Small intestine (tissue), 7 donors: ENCODE measurements at regions not wholly inside any gene's neighbourhood (a gene's known extent, or its start where the extent isn't known, plus 50 kb on each side); places are given as distances from the start of the nearest gene placed in this dataset.
"Not testable (repeated sequence)": the region's sequence is repeated elsewhere in the genome, so short reads cannot be mapped to it uniquely, and the experiment has no call there.

Experiments used
- DNase-seq, 2 donors: peaks; one replicate each; pipeline versions ENCODE4 v3.0.0 to v3.0.0-alpha.2; 2013
- FAIRE-seq: peaks from 2 replicates; lab custom pipeline; 2012; peaks lifted over from hg19 to GRCh38; lab: Jason Lieb, UNC
- H3K27ac ChIP-seq, 3 donors: one replicate each; pipeline ENCODE4 v1.5.1; 2013; ENCODE audit warnings: low read length in 2 of 3, mild to moderate bottlenecking in 2 of 3, control low read depth in 1 of 3, inconsistent platforms in 1 of 3, low read depth in 1 of 3, moderate library complexity in 1 of 3
- H3K27me3 ChIP-seq, 3 donors: one replicate each; pipeline ENCODE4 v1.6.1; 2013; ENCODE audit warnings: low read length in 3 of 3, inconsistent platforms in 1 of 3; ENCODE audit not compliant: control insufficient read depth in 3 of 3, insufficient read depth in 3 of 3
- H3K36me3 ChIP-seq, 3 donors: one replicate each; pipeline ENCODE4 v1.6.1; 2013; ENCODE audit warnings: low read length in 3 of 3, inconsistent platforms in 1 of 3, low read depth in 1 of 3, mild to moderate bottlenecking in 1 of 3, moderate library complexity in 1 of 3; ENCODE audit not compliant: control insufficient read depth in 3 of 3, insufficient read depth in 2 of 3
- H3K4me1 ChIP-seq, 3 donors: one replicate each; pipeline ENCODE4 v1.6.1; 2013; ENCODE audit warnings: low read length in 2 of 3, inconsistent platforms in 1 of 3, low read depth in 1 of 3, mild to moderate bottlenecking in 1 of 3, moderate library complexity in 1 of 3; ENCODE audit not compliant: control insufficient read depth in 3 of 3, insufficient read depth in 2 of 3
- H3K4me3 ChIP-seq, 3 donors: one replicate each; pipeline ENCODE4 v1.5.1; 2013; ENCODE audit warnings: low read length in 3 of 3, control low read depth in 1 of 3, inconsistent platforms in 1 of 3, low read depth in 1 of 3, mild to moderate bottlenecking in 1 of 3, moderate library complexity in 1 of 3
- H3K9me3 ChIP-seq, 2 donors: one replicate each; pipeline ENCODE4 v1.6.1; 2013; ENCODE audit warnings: low read depth in 1 of 2, low read length in 1 of 2; ENCODE audit not compliant: control insufficient read depth in 2 of 2, insufficient read depth in 1 of 2
- WGBS, 3 donors: extraction: QIAGEN DNeasy Blood & Tissue Kit; methylation state at CpG; one replicate each; pipeline ENCODE4 v1.1.7; 2013; 5-methylcytosine and 5-hydroxymethylcytosine counted together
- donor health status: healthy with polysubstance abuse.
- donor health status: control.
- donor health status: control.
- donor health status: Bipolar disorder and iron deficiency.
- donor health status: healthy.

DNA sequence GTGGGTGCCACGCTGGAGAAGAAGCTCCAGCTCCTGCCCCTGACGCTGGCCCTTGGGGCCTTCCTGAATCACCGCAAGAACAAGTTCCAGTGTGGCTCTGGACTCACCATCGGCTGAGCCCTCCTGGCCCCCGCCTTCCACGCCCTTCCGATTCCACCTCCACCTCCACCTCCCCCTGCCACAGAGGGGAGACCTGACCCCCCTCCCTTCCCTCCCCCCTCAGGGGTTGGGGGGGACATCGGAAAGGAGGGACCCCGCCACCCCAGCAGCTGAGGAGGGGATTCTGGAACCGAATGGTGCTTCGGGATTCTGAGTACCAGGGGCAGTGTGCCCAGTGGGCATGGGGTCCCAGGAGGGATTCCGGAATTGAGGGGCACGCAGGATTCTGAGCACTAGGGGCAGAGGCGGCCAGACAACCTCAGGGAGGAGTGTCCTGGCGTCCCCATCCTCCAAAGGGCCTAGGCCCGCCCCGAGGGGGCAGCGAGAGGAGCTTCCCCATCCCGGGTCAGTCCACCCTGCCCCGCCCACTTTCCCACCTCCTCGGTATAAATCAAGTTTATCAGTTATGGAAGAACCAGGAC lies 166.0 kb downstream of the POTEG start:
- not testable (repeated sequence) for H3K4me3 ChIP-seq, H3K27me3 ChIP-seq, FAIRE-seq, H3K9me3 ChIP-seq, H3K36me3 ChIP-seq, DNase-seq, H3K27ac ChIP-seq, H3K4me1 ChIP-seq
- 78 to 100% (median 95%) methylated on average over 1 to 4 of the region's 21 CpGs for whole genome bisulfite sequencing, 3 donors

DNA sequence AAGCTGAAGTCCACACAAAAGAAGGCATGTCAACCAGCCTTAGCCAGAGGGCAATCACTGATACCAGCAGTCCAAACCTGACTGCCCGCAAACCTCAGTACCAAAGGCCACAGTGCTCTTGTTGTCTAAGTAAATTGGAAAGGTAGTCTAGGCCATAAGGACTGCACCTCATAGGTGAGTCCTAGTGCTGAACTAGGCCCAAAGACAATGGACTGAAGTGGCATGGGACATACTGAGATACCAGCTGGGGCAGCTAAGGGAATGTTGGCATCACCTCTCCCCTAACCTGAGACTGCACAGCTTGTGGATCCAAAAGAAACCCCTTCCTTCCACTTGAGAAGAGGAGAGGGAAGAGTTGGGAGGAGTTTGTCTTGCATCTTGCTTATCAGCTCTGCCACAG lies 161.9 kb downstream of the POTEG start:
- H3K4me3 ChIP-seq, H3K27me3 ChIP-seq, H3K27ac ChIP-seq, FAIRE-seq, H3K9me3 ChIP-seq, DNase-seq, H3K36me3 ChIP-seq, H3K4me1 ChIP-seq: not testable (repeated sequence)
- WGBS, 3 donors = no CpG with 5 or more reads among the region's 1 CpG

DNA sequence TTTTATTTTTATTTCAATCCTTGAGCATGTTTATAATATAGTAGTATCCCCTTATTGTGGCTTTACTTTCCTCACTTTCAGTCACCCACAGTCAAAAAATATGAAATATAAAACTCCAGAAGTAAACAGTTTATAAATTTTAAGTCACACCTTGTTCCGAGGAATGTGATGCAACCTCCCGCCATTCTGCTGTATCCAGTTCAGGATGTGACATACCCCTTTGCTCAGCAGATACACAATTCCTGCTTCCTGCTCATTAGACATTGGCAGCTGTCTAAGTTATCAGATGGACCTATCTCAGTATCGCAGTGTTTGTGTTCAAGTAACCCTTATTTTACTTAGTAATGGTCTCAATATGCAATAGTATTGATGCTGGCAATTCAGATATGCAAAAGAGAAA lies 144.5 kb downstream of the POTEG start:
- not testable (repeated sequence) for H3K4me3 ChIP-seq, H3K9me3 ChIP-seq, FAIRE-seq, H3K4me1 ChIP-seq, H3K36me3 ChIP-seq, DNase-seq, H3K27me3 ChIP-seq, H3K27ac ChIP-seq
- 84 to 87% (median 85%) methylated on average over 3 of the region's 3 CpGs for WGBS, 3 donors

DNA sequence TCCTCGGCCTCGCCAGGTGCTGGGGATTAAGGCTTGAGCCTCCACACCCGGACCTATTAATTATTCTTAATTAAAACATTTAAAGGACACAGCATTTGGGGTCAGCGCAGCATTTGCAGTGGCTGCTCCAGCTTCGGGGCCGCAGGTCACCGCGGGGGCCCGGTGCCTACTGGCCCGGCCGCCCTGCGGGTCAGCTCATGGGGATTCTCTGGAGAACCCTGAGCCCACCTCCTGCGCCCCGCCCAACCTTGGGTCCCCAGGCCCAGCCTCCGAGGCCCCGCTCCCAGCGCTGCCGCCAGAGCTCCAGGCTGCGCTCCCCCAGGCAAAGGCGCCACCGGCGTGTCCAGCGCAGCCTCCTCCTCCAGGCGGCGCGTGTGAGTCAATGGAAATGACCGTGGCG lies 133.9 kb downstream of the POTEG start:
- H3K9me3 ChIP-seq, H3K4me1 ChIP-seq, H3K27me3 ChIP-seq, DNase-seq, H3K4me3 ChIP-seq, FAIRE-seq, H3K27ac ChIP-seq, H3K36me3 ChIP-seq: not testable (repeated sequence)
- WGBS, 3 donors = 84 to 93% (median 90%) methylated on average over 5 to 11 of the region's 28 CpGs

DNA sequence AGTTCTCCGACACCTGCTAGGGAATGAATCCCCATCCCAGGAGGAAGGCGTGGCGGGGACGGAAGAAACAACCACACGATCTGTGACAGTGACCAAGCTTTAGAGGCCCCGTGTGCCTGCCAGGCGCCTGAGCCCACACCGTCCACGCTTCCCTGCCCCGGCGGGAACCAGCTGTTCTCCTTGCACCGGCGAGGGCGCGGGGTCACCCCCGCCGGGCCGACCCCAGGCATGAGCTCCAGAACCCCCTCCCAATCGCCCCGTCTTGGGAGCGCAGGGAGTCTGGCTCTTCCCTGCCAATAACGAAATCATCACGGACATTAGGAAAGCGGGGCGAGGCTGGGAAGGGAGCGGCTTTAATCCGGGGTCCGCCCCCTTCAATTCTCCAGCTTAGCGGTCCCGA lies 133.3 kb downstream of the POTEG start:
- not testable (repeated sequence) for H3K27ac ChIP-seq, H3K4me3 ChIP-seq, FAIRE-seq, H3K4me1 ChIP-seq, DNase-seq, H3K27me3 ChIP-seq, H3K9me3 ChIP-seq, H3K36me3 ChIP-seq
- 73 to 91% (median 87%) methylated on average over 13 to 19 of the region's 30 CpGs for WGBS, 3 donors

DNA sequence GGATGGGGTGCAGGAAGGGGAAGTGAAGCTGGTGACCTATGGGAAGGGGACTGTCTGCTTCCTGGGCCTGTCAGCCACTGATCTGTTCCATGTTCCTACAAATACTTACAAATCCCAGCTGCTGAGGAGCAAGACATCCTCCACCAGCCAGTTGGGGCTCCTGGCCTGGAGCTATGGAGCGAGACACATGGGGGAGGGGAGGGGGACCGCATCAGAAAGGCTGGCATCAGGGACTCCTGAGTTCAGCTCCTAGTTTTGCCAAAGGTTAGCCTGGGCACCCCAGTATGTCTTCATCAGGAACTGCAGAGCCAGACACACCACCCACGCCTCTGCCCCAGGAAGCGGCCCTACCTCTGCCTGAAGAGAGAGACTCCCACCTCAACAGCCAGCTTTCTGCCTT lies 130.3 kb downstream of the POTEG start:
- H3K9me3 ChIP-seq, H3K27me3 ChIP-seq, DNase-seq, H3K27ac ChIP-seq, H3K4me1 ChIP-seq, H3K4me3 ChIP-seq, H3K36me3 ChIP-seq, FAIRE-seq: not testable (repeated sequence)
- WGBS, 3 donors = 85 to 90% (median 87%) methylated on average over 2 of the region's 4 CpGs

DNA sequence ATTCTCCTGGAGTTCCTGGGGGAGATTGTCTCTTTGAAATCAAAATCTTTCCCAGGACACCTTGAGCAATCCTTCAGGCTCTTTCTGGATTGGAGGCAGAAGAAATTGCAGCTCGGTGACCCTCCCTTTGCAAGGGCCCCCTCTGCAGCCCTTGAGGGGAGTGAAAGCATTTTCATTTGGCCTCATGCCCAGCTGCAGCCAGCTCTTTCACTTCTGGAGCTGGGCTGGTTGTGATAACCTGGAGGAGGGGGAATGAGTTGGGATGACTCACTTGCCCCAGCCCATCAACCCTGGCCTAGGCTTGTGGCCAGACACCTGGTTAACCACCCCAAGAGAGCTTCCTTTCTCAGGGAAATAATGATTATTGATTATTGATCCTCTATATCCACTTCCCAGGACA lies 129.7 kb downstream of the POTEG start:
- DNase-seq, H3K4me1 ChIP-seq, H3K4me3 ChIP-seq, H3K9me3 ChIP-seq, H3K27me3 ChIP-seq, H3K27ac ChIP-seq, H3K36me3 ChIP-seq, FAIRE-seq: not testable (repeated sequence)
- WGBS, 3 donors = no CpG with 5 or more reads among the region's 1 CpG

DNA sequence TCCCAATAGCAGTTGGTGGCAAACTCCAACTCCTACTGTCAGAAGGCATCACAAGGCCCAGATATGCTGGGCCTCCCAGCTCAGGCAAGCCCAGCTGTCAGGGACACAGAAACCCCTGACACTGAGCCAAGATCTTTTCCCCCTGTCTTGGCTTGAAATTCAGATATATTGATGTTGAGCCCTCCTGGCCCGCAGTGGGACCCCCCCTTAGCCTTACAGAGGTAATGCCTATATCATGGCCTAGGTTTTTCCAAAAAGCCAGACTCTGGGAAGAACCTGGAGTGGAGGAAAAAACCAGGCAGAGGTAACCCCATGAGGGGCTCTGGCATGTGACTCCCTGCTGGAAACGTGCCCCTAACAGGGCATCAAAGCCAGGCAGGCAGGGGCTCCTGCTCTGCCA lies 129.2 kb downstream of the POTEG start:
- DNase-seq, FAIRE-seq: not testable (repeated sequence)

DNA sequence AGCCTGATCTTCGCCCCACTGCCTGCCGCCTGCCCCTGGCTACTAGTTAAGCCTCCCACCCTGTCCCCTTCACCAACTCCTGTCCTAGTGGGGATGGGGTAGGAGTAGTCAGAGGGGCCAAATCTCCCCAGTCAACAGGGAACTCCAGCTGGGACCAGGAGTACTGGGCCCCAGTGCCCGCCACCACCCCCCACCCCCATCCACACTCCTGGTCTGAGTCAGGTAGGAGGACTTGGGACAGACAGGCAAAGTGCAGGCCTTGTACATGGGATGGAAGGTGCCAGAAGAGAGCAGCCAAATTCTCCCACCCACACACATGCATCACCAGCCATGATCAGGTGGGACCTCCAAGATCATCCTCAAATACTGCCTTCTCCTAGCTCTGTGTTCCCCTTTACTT lies 128.4 kb downstream of the POTEG start:
- H3K4me1 ChIP-seq, DNase-seq, H3K27ac ChIP-seq, FAIRE-seq, H3K27me3 ChIP-seq, H3K4me3 ChIP-seq, H3K9me3 ChIP-seq, H3K36me3 ChIP-seq: not testable (repeated sequence)
- 39 to 64% (median 40%) methylated on average over 1 of the region's 3 CpGs for WGBS, 3 donors

More for the DNA sequence above, 129.2 kb downstream of the POTEG start:
- not testable (repeated sequence) for H3K4me3 ChIP-seq, H3K9me3 ChIP-seq, H3K27ac ChIP-seq, H3K4me1 ChIP-seq, H3K36me3 ChIP-seq, H3K27me3 ChIP-seq
- WGBS, 3 donors = 14 to 45% (median 42%) methylated on average over 1 of the region's 2 CpGs
